Endothelial cell of umbilical vein (primary cell): ENCODE measurements at regions not wholly inside any gene's neighbourhood (a gene's known extent, or its start where the extent isn't known, plus 50 kb on each side); places are given as distances from the start of the nearest gene placed in this dataset.

ENCODE experiments used
- BruUV-seq: library from RNA; stranded (reverse); fragments of 400-500 nt; replicated peaks from 2 replicates; lab custom pipeline; 2021; lab: Mats Ljungman, UMichigan
- CTCF ChIA-PET: fragments of 300-600, 350-600 bp; sonication (Branson Sonifier 250); formaldehyde crosslinking; loops from one replicate; lab custom pipeline; 2021; ENCODE audit warnings: antibody characterized with exemption, inconsistent platforms; lab: Charles Lee
- POLR2A ChIA-PET: fragments of 300-600, 350-600 bp; sonication (Branson Sonifier 250); formaldehyde crosslinking; loops from one replicate; lab custom pipeline; 2021; ENCODE audit warnings: antibody characterized with exemption, inconsistent platforms; lab: Charles Lee
- DNase-seq: peaks from one replicate; pipeline ENCODE4 v3.0.0-alpha.2; 2011; ENCODE audit warnings: low read depth, low spot score
- FAIRE-seq: peaks from 2 replicates; lab custom pipeline; 2011; peaks lifted over from hg19 to GRCh38; lab: Jason Lieb, UNC
- H2AFZ ChIP-seq: 2 replicates; pipeline ENCODE4 v1.6.0; 2012; ENCODE audit warnings: low read depth, low read length, control low read depth, inconsistent platforms
- H3K27ac ChIP-seq: 2 replicates; pipeline ENCODE4 v1.5.1; 2011; ENCODE audit warnings: low read depth, mild to moderate bottlenecking, control low read depth, low read length, moderate library complexity; ENCODE audit not compliant: insufficient read depth
- H3K27me3 ChIP-seq, 2 experiments: 2 replicates each; pipeline versions ENCODE4 v1.6.0 to v1.6.1; 2011; ENCODE audit warnings: low read length in 2 of 2, mixed read lengths in 1 of 2; ENCODE audit not compliant: control insufficient read depth in 2 of 2, insufficient read depth in 2 of 2
- H3K36me3 ChIP-seq, 2 experiments: 2 replicates in 1 of 2; 3 replicates in 1 of 2; pipeline ENCODE4 v1.5.1; 2011; ENCODE audit warnings: low read length in 2 of 2, mild to moderate bottlenecking in 1 of 2, moderate library complexity in 1 of 2; ENCODE audit not compliant: control insufficient read depth in 2 of 2, insufficient read depth in 2 of 2; ENCODE audit errors: extremely low read depth in 1 of 2
- H3K4me1 ChIP-seq: 3 replicates; pipeline ENCODE4 v1.5.1; 2011; ENCODE audit warnings: mild to moderate bottlenecking, low read length; ENCODE audit not compliant: control insufficient read depth, insufficient read depth; ENCODE audit errors: extremely low read depth
- H3K4me2 ChIP-seq: 2 replicates; pipeline ENCODE4 v1.6.1; 2011; ENCODE audit warnings: low read length, control low read depth, mixed read lengths; ENCODE audit not compliant: insufficient read depth
- H3K4me3 ChIP-seq, 3 experiments: fragments of 200-600 bp in 1 of 3; sonication (generic), shearing (Covaris generic) in 1 of 3; replicated peaks in 1 of 3; 2 replicates each; pipeline ENCODE4 v1.5.1; 2011 to 2016; ENCODE audit warnings: control low read depth in 3 of 3, low read length in 3 of 3, mild to moderate bottlenecking in 2 of 3, inconsistent platforms in 1 of 3, low read depth in 1 of 3, moderate library complexity in 1 of 3; ENCODE audit not compliant: insufficient read depth in 1 of 3
- H3K79me2 ChIP-seq: 2 replicates; pipeline ENCODE4 v1.6.0; 2012; ENCODE audit warnings: low read length, inconsistent platforms; ENCODE audit not compliant: control insufficient read depth, insufficient read depth
- H3K9ac ChIP-seq: replicated peaks from 2 replicates; pipeline ENCODE3; 2011; ENCODE audit warnings: low read length, control low read depth; ENCODE audit not compliant: insufficient read depth; ENCODE audit errors: extremely low read depth
- H3K9me1 ChIP-seq: replicated peaks from 3 replicates; pipeline ENCODE4 v1.6.0; 2011; ENCODE audit warnings: mild to moderate bottlenecking, low read length; ENCODE audit not compliant: control insufficient read depth, insufficient read depth; ENCODE audit errors: extremely low read depth
- H3K9me3 ChIP-seq: replicated peaks from 2 replicates; pipeline ENCODE4 v1.5.1; 2012; ENCODE audit warnings: low read length, inconsistent platforms; ENCODE audit not compliant: control insufficient read depth, insufficient read depth
- H4K20me1 ChIP-seq: replicated peaks from 2 replicates; pipeline ENCODE3; 2011; ENCODE audit warnings: mild to moderate bottlenecking, low read length; ENCODE audit not compliant: control insufficient read depth, insufficient read depth; ENCODE audit errors: extremely low read depth
- CTCF ChIP-seq, 2 donors: IDR thresholded peaks; 1 replicate in 1 of 2; 2 replicates in 1 of 2; pipeline ENCODE4 v1.5.1; 2011; ENCODE audit warnings: low read length in 2 of 2, mild to moderate bottlenecking in 2 of 2, moderate library complexity in 2 of 2, control low read depth in 1 of 2, inconsistent platforms in 1 of 2, low read depth in 1 of 2; ENCODE audit not compliant: insufficient read depth in 1 of 2; ENCODE audit errors: extremely low read depth in 1 of 2
- EZH2 ChIP-seq: IDR thresholded peaks from 2 replicates; pipeline ENCODE4 v1.6.1; 2012; ENCODE audit warnings: borderline replicate concordance, low read depth, mild to moderate bottlenecking, moderate library complexity, low read length, inconsistent platforms; ENCODE audit not compliant: severe bottlenecking
- FOS ChIP-seq: IDR thresholded peaks from 2 replicates; pipeline ENCODE4 v1.6.1; 2011; ENCODE audit warnings: mild to moderate bottlenecking, low read length, moderate library complexity, borderline replicate concordance; ENCODE audit not compliant: insufficient read depth
- GATA2 ChIP-seq: IDR thresholded peaks from 2 replicates; pipeline ENCODE4 v1.7.0; 2011; ENCODE audit warnings: low read depth, mild to moderate bottlenecking, moderate library complexity, mixed read lengths, low read length; ENCODE audit not compliant: insufficient read length, insufficient read depth
- JUN ChIP-seq: IDR thresholded peaks from 2 replicates; pipeline ENCODE4 v1.6.1; 2011; ENCODE audit warnings: borderline replicate concordance, low read depth; ENCODE audit not compliant: insufficient read length, insufficient read depth
- MAX ChIP-seq: IDR thresholded peaks from 2 replicates; pipeline ENCODE4 v1.6.1; 2011; ENCODE audit not compliant: insufficient read depth, insufficient read length
- MYC ChIP-seq: IDR thresholded peaks from one replicate; pipeline ENCODE4 v1.6.1; 2011; ENCODE audit warnings: mild to moderate bottlenecking, low read depth, low read length
- POLR2A ChIP-seq: IDR thresholded peaks from 2 replicates; pipeline ENCODE4 v1.6.1; 2012; ENCODE audit warnings: low read depth, mild to moderate bottlenecking, control low read depth, low read length
- POLR2AphosphoS5 ChIP-seq: IDR thresholded peaks from 2 replicates; pipeline ENCODE4 v1.6.1; 2012; ENCODE audit warnings: low read depth, mild to moderate bottlenecking, control low read depth, low read length, moderate library complexity; ENCODE audit not compliant: insufficient read depth
- dilution Hi-C: fragments of 300-500 bp; cut with MboI; formaldehyde crosslinking; loops from one replicate; pipeline ENCODE4 v1.15.0; 2019; ENCODE audit warnings: low sequenced_read_pairs; ENCODE audit not compliant: extremely low pct_ligation_motif_present
- intact Hi-C: fragments of 100-400 bp; cut with micrococcal nuclease; formaldehyde crosslinking; loops from one replicate; pipeline ENCODE4 v1.10.0; 2022

DNA sequence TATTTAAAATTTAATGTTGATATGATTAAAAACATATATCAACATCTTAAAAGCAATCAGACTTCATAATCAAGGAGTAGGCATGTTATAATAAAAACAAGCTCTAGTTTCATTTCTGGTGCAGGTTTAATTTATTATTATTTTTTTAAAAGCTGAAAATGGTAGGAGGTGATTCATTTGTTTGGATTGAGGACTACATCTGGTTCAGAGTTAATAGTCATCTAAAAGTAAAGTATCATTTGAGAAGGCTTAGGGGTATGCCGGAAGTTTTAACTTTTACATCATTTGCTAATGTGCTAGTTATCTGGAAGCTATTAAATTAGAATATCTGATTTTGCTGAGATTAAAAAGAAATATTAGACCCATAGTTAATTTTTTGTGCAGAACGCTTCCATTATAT lies 169.5 kb upstream of the LAMA2 start:
- Histone ChIP-seq H3K9me1 (no peaks in the 10 kb centered on the region), H3K4me2 (no peak overlapping the region), H3K27ac (no peak overlapping the region), H2AFZ (no peak overlapping the region), H4K20me1 (no peaks in the 10 kb centered on the region), H3K4me3 (no peak overlapping the region), H3K27me3 (peaks cover 0 to 6% of the 10 kb centered on the region in 2 experiments), H3K79me2 (no peaks in the 10 kb centered on the region), H3K9me3 (no peaks in the 10 kb centered on the region), H3K9ac (no peak overlapping the region), H3K36me3 (no peaks in the 10 kb centered on the region), H3K4me1 (no peaks in the 10 kb centered on the region)
- ChIA-PET POLR2A (no interaction called here), CTCF (interaction anchor here (1.0 to 3.3 kb wide), 4 partner anchors 11 to 976 kb away, joined by 3 to 19 read pairs (median 4); no protein-coding TSS in a partner anchor)
- FAIRE-seq (no peak), DNase-seq (no peak)
- intact Hi-C loops, result no loop called here
- dilution Hi-C loops, result no loop called here
- no TSS peak for BruUV-seq
- TF ChIP-seq POLR2A (no peak), JUN (no peak), GATA2 (no peak), MAX (no peak), MYC (no peak), FOS (no peak), EZH2 (no peak), CTCF (IDR thresholded peaks at IDR 0.05; ENCODE audit: extremely low read depth in 1 of 2, insufficient read depth in 1 of 2, low read depth in 1 of 2, low read length in 2 of 2) (no peak), POLR2AphosphoS5 (no peak)
